Islet precursor cell (in vitro differentiated cells): ENCODE measurements at regions not wholly inside any gene's neighbourhood (a gene's known extent, or its start where the extent isn't known, plus 50 kb on each side); places are given as distances from the start of the nearest gene placed in this dataset.

Experiments used
- DNase-seq: peaks from one replicate; pipeline ENCODE4 v3.0.0-alpha.2; 2018

DNA sequence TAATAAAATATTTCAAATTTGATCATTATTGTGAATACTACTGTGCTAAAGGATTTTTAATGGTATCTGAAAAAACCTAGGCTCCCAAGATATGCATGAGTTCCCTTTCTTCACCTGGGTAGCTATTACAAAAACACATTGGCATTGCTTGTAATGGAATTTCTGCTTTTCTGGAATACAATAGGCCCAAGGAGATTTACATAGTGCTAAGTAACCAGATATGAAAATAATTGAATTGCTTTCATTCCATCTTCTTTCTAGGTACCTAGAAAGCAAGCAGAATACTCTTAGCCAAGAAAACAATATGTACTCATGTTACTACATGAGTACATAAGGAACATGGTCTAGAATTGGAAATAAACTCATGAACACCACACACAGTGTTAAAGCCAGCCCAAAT, 291.9 kb downstream of the KCNC2 start:
- DNase-seq = no peak

DNA sequence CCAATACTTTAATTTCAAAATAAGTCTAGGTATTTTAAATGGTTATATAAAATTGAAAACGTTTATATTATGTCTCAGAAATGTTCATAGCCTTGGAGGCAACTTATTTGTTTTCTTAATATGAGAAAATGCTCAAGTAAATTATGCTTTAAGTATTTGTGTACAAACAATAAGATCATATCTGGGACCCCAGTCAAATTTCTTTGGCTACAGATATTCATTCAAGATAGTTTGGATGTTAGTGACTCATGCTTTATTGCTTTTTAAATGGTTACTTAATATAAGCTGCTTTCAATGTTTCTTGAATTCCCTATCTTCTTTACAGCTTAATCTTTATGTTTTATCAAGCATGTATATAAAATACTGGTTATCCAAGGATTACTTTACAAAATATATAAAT, 291.3 kb downstream of the KCNC2 start:
- DNase-seq = no peak

DNA sequence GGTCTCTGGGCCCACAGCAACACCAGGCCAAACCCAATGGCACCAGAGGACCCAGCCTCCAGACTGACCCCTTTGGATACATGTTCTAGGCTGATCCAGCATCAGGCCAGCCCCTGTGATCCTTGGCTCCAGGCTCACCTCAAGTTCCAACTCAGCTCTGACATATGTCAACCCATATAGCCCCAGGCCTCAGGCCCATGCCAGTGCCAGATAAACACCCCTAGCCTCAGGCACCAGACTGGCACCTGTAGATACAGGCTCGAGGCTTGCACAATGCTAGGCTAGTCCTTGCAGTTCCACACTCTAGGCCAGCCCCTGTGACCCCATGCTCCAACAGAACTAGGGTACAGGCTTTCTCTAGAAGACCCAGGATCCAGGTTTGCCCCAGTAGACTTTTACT, 287.5 kb downstream of the KCNC2 start:
- peak; percentile 55 for DNase-seq

DNA sequence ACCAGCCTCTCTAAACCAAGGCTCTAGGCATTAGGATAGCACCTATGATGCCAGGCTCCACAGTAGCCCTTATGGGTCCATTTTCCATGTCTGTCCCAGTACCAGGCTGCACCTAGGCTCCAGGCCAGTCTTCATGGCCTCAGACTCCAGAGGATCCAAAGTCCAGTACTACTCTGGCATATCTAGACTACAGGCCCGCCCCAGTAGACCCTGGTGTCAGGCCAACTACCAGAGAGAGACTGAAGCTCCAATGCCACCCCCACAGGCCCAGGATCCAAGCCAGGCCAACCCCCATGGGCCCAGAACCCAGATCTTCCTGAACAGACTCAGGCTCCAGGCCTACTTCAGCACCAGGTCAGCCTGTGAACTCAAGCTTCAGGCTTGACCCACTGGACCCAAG, 287.0 kb downstream of the KCNC2 start:
- DNase-seq = no peak

DNA sequence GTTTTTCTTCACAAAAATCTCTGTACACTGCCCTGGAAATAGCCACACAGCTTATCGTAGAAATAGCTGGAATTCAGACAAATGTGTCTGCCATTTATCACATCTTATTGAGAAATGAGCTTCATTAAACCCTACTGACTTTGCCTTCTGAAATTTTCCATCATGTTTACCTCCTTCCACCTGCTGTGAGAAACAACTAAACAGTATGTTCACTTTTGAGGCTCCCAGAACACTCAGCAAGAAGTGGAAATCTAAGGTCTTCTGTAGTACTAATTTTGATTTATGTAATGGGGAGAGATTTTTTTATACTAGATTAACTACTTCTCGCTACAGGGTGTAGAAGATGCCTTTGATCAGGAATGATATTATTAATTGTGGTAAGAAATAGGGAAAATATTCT, 268.0 kb downstream of the KCNC2 start:
- DNase-seq = no peak

DNA sequence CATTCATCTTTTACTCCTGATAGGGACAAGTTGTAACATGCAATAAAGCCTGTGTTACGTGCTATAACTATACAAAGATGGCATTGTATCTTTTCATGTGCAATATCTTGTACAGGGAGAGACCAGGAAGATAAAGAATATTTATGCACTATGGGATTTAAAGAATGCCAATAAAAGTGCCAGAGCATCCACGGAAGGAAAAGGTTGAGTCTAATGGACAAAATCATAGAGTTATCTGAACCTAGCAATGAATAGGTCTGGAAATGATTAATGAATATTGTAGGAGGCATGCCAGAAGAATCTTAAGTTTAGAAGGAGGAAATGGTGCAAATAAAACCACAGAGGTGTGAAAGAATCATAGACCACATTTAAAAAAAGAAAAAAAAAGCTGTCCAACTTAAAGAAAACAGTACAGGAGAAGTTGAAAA, 263.9 kb downstream of the KCNC2 start:
- DNase-seq = no peak

DNA sequence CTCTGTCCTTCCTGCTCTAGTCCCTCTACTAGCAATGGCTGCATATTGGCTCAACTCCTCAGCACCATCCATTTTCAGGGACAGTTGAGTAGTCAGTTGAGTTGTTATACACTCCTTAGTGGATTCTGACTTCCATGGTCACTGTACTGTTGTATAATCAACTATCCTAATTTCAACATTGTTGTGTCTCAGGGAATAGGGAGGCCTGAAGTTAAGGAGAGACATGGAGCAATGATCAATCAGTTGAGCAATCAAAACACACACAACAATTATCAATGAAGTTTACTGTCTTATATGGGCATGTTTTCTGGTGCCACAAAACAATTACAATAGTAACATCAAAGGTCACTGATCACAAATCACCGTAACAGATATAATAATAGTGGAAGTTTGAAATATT, 255.9 kb downstream of the KCNC2 start:
- no peak for DNase-seq

DNA sequence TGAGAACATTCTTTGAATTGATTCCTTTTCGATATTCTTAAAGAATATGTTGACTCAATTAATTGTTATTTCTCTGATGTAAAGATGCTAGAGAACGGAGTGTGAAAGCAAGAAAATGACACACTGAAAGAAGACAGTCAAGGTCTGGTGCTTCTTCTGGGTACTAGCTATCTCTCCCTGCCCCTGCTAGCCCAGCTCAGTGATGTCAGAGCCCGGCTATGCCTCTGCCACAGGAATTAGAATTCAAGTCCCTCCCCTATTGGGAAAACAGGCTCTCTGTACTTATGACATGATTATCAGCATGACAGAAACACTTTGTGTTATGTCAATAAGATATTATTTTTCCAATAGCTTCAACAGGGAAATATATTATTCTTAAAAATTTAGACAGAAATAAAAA, 252.4 kb downstream of the KCNC2 start:
- DNase-seq = peak; percentile 50

DNA sequence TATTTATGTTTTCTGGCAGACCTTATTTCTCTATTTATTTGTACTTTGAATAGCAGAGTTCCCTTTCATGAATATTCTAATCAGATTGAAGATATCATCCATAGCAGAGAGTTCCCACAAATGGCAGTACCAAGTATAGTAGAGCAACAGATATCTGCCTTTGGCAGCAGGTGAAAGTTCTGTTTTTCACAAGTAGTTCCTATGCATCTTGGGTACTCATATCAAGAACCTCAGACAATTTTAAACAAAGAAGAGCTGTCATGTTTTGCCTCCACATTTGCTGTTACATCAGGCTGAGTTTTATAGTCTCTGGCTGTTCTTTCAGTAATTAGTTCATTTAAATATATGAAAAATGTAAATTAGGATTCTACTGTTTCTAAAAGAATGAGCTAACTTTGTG, 252.0 kb downstream of the KCNC2 start:
- DNase-seq = no peak

DNA sequence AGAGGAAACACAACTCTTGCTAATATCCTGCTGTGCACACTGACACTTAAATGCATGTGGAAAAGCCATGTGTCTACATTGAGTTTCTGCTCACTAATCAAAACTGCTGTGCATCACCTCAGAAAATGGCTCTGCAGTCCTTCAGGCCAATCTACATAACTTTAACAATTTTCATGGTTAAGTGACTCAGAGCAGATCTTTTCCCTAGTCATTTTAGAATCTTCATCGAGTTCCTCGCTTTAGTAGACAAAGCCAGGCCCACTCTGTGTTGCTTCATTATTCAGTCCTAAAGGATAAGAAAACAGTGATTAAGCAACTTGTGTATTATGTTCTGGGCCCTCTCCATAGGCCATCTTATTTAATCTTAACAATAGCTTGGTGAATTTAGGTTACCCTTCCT, 250.0 kb downstream of the KCNC2 start:
- DNase-seq = no peak

DNA sequence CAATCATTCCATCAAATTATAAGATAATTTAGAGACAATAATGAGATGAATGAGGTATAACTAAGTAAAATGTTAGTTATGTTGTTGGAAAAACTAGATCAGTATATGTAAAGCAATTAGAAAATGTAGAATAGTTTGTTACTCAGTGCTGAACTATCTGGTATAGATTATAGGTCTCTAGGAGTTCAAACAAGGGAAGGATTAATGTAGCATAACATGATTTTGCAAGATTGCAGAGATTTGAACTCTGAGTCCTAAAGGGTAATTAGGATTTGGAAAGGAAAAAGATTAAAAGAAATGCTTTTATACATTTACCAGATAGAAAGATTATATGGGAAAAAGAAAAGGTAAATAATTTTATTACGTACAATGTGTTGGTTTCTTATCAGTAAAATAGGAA, 246.3 kb downstream of the KCNC2 start:
- DNase-seq = no peak

DNA sequence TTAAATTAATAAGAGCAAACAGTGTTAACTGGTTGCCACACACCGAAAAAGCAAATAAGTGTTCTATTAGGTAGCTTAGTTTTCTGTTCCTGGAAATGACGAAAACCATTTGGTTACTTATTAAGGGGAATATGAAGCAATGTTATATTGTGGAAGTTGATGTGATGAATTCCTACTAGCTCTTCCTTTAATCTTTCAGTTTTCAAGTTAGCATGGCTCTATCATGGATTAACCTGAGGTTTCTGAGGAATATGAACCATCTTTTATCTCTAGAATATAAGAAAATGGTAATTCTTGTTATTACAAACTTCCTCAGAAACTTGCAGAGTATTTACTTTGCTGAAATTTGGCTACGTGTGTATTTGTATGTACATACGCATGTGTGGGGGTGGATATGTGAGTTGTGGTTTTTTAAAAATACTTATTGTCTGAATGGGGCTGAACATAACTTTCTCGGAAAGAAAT, 245.7 kb downstream of the KCNC2 start:
- no peak for DNase-seq

DNA sequence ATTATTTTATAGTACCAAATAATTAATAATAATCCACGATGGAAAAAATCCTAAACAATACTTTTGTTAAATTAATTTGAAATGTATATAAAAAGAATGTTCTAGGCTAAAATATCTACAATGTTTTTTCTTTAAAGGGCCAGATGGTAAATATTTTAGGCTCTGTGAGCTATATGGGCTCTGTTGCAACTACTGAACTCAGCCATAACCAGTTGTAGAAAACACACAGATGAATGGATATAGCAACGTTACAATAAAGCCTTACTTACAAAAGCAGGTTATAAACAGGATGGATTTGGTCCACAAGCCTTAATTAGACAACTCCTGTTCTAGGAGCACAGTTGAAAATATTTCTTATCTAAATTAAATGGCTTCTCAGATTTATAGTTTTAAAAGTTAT, 245.2 kb downstream of the KCNC2 start:
- DNase-seq = no peak

DNA sequence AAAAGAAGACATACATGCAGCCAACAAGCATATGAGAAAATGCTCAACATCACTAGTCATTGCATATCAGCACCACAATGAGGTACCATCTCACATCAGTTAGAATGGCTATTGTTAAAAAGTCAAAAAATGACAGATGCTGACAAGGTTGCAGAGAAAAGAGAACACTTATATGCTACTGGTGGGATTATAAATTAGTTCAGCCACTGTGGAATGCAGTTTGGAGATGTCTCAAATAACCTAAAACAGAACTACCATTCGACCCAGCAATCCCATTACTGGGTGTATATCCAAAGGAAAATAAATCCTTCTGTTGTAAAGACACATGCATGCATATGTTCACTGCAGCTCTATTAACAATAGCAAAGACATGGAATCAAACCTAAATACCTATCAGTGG, 238.4 kb downstream of the KCNC2 start:
- DNase-seq = no peak

DNA sequence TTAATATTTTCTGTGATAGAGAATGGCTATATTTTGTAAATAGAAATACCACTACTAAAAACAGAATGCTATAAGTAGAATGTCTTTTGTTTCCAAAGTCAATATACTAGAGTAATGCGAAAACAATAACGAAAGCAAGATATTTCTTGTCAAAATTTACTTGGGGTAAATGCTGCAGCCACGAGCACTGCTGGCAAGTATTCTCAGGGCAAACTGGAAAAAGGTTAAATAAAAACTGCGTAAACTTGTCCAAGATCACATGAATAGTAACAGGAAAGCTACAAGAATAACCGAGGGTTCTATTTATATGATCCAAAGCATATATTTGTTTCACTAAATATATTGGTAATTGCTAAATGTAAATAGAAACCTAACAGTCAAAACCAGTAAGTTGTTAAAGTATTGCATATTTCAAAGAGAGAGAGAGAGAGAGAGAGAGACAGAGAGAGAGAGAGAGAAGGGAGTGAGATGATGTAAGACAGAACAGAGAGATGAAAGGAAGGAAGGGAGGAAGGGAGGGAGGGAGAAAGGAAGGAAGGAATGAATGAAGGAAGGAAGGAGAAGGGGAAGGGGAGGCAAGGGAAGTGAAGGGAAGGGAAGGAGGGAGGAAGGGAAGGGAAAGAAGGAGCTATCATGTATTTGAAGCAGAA, 231.7 kb downstream of the KCNC2 start:
- no peak for DNase-seq

DNA sequence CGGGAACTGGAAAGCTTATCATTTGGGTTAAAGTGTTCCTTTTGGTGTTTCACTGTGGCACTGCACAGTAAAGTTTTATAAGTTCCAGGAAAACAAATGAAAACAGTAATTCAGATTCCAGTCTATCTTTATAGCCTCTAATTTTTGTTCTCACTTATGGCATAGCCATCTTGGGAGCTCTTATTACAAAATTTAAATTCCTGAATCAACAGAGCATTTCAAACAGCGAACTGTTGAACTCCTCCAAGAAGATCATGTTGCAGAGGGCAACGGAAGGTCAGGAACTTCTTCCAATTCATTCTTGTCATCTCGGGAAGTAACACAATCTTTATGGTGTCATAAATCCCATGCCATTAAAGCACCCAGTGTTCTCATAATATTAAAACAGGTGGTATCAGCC, 229.1 kb downstream of the KCNC2 start:
- no peak for DNase-seq

DNA sequence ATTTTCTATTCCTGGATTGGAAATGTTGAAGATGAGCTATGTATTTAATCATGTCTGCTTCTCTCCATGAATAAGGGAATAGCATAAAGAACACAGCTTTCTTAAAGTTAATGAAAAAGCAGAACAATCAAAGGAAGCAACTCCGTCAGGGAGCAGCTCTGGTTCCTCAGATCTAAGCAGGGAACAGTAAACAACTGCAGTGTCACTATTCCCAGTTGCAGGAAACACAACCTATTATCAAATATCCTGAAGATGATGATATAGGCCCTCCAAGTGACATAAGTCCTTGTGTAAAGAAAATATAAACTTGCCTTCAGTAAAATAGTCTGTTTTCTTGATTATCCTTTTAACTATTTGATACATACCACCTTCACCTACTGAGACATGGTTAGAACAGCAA, 228.1 kb downstream of the KCNC2 start:
- DNase-seq = no peak

DNA sequence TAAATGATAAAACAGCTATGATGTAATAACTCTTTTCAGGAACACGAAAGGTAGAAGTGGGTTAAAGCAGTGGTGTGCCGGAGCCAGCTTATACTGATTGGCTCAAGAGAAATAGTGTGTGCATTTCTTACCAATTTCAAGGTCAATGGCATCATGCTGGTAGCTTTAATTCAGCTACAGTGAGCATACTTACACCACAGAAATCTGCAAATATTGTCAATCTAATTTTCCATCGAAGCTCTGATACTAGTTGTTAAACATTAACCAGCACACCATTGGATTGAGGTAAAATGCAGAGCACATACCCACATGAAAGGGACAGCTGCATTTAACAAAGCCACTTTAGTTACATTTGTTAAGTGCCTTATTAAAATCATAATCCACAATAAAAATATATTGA, 225.7 kb downstream of the KCNC2 start:
- DNase-seq = no peak

DNA sequence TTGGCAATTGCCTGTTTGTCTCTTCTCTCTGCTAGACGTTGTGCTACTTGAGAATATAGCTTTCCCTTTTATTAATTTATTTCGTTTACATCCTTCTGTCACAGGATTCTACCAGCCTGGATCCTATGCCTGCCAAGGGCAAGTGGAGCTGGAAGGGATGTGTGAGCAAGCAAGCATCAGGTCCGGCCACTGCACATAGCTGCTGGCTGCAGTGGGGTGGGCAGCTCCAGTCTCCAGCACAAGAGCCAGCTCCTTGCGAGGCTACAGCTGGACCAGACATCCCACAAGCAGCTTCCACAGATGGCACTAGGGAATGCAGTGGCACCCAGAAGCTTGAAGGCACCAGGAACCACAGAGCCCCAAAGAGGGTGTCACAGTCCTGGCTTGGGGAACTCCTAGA, 225.0 kb downstream of the KCNC2 start:
- no peak for DNase-seq

DNA sequence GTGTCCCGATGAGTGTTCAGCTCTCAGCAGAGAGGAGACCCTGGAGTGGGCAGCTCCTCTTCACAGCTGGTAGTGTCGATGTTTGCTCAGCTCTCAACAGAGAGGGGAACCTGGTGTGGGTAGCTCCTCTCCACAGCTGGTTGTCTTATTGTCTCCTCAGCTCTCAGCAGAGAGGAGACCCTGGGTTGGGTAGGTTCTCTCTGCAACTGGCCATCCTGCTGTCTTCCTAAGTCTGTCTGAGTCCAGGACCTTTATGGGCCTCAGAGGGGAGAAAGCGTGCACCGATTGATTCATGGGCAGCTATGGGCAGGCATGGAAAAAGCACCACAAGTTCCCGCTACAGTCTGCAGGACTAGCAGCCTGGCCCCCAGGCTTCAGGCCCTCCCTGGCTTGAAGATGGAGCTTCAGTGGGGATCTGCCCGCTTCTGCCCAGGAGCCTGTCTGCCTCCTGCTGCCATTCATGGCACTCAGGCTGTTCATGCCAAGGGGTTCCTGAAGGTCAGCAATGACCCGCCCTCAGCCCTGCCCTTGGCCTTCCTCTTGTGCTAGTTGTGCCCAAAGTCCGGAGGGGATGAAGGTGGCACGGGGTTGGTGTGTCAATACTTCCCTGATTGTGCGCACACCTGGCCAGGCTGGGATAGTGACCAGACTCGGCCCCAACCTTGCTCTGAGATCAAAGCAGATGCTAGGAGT, 224.2 kb downstream of the KCNC2 start:
- DNase-seq = peak; percentile 52

DNA sequence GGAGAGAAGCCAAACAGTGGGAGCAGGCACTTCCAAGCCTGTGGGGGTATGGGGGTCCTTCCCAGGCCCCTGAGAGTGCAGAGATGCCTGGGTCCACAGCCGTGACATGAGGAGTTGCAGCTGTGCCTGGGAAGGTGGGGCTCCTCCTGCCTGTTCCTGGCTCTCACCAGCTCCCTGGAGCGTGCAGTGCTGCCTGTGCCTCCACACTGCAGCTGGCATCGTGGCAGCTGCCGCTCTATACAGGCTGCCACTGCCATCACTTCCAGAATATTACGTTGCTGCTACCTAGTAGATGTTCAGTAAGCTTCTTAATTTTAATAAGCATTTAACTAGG, 223.7 kb downstream of the KCNC2 start:
- DNase-seq = no peak

DNA sequence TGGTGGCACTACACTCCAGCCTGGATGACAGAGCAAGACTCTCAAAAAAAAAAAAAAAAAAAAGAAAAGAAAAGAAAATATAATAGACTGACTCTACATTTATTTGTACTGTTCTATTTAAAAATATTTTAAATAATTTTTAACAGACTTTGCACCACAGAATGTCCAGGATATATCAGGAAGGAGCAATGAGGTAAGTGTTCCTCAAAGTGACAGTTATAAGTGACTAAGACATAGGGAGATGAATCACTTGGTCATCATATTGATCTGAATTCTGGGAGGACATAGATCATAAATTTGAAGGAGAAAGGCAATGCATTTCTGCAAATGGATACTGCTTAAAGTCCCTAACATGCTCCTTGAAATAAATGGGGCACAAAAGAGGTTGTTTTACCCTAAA, 221.5 kb downstream of the KCNC2 start:
- DNase-seq = no peak
